ENCODE measurements at regions not wholly inside any gene's neighbourhood (a gene's known extent, or its start where the extent isn't known, plus 50 kb on each side); places are given as distances from the start of the nearest gene placed in this dataset.

- DNase-seq (ENCODE audit: low spot score) = no peak
Observed at GRCh38 chr20:50343125-50343489, 152.5 kb downstream of the CEBPB start.

DNA sequence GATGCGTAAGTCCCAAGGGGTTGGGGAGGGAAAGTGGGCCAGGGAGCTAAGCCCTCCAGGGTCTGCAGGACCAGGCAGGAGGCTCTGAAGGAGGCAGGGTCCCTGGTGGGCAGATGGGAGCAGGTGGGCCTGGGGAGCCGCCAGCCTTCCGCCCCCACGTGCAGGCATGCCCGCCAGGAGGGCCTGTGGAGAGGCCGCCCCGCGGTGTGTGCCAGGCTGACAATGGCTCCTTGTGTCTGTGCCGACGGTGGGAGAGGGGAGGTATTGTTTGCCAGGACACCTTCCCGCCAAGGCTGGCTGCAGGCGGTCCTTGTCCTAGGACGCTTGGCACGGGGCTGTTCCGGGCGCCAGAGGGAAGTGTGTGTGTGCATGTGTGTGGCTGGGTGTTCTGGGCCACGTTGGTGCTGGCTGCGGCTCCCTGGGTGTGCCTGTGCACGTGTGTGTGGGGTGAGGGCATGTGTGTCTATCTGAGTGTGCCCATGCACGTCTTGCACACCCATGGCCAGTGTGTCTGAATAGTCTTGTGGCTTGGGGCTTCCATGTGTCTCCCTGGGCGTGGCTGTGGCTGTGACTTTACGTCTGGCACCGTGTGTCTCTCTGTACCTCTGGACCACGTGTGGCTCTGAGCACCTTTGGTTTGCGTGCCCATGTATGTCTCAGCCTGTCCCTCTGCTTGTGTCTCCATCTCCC is 153.0 kb downstream of the CEBPB start:
- no peak for DNase-seq (ENCODE audit: low spot score)

GRCh38 chr20:50344232-50345071 is 153.8 kb downstream of the CEBPB start:
- DNase-seq (ENCODE audit: low spot score) = no peak

- DNase-seq (ENCODE audit: low spot score) = no peak
Observed at GRCh38 chr20:50345712-50346373, 155.2 kb downstream of the CEBPB start.

- DNase-seq (ENCODE audit: low spot score) = no peak
Observed at GRCh38 chr20:50346374-50347283, 156.0 kb downstream of the CEBPB start.

DNA sequence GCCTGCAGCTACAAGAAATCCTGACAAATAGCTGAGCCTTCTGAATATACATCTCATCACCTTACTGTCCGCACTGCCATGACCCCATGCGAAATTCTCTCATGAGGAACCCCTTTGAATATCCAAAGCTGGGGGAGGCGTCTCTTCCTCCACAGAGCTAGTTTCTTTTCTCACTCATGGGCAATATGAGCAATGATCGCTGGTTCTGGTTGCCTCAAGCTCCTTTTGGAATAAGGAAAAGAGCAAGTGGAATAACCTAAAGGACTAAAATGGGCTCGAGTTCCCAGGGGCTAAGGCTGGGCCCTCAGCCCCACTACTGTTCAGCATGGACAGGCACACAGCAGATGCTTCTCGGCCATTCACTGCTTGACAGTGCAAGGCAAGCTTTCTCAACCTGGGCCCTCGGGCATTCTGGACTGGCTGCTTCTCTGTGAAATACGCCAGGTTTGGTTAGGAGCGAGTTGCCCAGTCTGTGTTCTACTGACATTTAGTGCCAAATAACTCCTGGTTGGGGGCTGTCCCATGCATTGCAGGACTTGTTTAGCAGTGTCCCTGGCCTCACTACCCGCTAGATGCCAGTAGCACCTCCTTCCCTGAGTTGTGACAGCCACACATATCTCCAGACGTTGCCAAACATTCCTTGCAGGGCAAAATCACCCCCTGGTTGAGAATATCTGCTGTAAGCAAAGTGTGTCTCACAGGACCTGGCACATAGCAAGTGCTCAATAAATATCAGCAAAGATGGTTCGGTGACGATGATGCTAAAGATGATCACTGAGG is 156.8 kb downstream of the CEBPB start:
- DNase-seq (ENCODE audit: low spot score) = no peak

- no peak for DNase-seq (ENCODE audit: low spot score)
Observed at GRCh38 chr20:50348096-50348495, 157.5 kb downstream of the CEBPB start.

GRCh38 chr20:50350510-50351249 is 159.5 kb upstream of the PTPN1 start:
- DNase-seq (ENCODE audit: low spot score) = no peak

- no peak for DNase-seq (ENCODE audit: low spot score)
Observed at GRCh38 chr20:50351541-50351940, 158.6 kb upstream of the PTPN1 start.

DNA sequence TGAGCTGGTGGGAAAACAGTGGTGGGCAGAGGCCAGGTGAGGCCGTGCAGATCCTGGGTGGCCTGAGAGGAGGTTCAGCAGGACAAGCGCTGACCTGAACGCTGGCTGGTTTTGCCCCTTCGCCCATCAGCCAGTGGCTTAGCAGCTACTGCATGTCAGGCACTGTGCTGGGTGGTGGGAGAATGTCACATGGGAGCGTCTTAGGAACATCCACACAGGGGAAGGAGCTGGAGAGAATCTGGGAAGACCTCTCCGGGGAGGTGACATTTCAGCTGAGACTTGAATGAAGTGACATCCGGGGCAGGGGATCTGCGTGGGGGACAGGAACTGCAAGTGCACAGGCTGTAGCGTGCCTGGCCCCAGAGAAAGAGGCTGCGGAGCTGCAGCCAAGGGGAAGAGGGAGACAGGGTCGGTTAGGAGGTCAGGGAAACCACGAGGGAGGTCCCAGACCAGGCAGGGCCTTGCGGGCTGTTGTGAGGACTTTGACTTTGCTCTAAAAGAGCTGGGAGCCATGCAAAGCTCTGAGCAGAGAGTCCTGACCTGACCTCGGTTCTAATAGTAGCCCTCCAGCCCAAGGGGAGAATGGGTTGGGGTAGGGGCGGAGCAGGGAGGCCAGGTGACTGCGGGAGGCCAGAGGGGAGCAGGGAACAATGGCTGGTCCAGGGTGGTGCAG is 156.8 kb upstream of the PTPN1 start:
- DNase-seq (ENCODE audit: low spot score) = no peak

DNA sequence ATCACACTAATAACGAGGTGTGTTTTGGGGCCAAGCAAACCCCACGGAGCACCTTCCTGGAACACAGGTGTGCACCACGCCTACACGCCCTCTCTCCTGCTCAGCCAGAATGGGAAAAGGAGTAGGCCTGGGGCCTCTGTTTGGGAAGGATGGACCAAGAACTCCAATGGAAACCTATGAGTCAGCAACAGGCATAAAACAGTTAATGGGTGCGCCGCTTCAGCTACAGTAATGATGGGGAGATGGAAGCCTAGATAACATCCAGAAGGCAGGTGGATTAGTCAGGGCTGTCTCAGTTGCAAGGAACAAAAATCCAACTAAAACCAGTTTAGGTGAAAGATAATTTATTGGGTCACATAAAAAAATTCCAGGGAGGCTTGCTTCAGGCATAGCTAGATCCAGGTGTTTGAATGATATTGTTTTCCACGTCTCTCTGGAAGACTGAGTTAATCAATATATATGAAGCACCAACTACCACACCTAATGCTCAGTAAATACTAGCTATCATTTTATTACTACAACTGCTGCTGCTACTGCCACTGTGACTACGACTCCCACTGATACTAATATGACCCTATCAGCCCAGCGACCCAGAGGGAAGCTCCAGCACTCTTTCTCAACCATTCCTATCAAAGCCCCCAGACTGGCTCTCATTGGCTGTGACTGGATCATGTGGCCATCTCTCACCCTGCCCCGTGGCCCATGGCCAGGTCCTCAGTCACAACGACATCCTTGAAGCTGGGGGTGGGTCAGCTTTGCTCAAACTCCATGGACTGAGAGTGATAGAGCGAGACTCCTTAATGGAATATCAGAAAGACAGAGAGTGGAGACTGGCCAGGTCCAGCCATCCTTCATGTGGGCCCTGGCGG is 155.2 kb upstream of the PTPN1 start:
- DNase-seq (ENCODE audit: low spot score) = no peak

GRCh38 chr20:50355590-50356524 is 154.3 kb upstream of the PTPN1 start:
- DNase-seq (ENCODE audit: low spot score) = no peak

DNA sequence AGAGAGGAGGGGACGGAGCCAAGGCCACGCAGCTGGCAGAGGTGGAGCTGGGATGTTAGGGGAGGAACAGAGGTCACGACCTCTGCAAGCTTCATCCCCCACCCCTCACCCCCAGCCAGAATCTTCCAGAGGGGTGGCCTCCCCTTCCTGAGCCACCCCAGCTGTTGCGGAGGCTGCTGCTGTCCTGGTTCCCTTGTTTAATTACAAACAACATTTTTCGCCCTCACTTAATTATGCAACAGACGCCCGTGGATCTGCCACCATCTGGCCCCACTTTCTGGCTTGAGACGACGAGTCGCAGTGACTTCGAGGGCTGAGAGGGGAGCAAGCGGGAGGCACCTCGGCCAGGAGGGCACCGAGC is 153.7 kb upstream of the PTPN1 start:
- no peak for DNase-seq (ENCODE audit: low spot score)

- DNase-seq (ENCODE audit: low spot score) = no peak
Observed at GRCh38 chr20:50356962-50357782, 153.0 kb upstream of the PTPN1 start.

GRCh38 chr20:50357783-50358161 is 152.4 kb upstream of the PTPN1 start:
- no peak for DNase-seq (ENCODE audit: low spot score)

- no peak for DNase-seq (ENCODE audit: low spot score)
Observed at GRCh38 chr20:50358166-50358565, 152.0 kb upstream of the PTPN1 start.

GRCh38 chr20:50358971-50359370 is 151.2 kb upstream of the PTPN1 start:
- DNase-seq (ENCODE audit: low spot score) = no peak

Data from HuH-7.5 (cell line).